HepG2 (cell line): ENCODE measurements at regions not wholly inside any gene's neighbourhood (a gene's known extent, or its start where the extent isn't known, plus 50 kb on each side); places are given as distances from the start of the nearest gene placed in this dataset.

Experiments
- AHDC1 ChIP-seq: sonication (generic); formaldehyde crosslinking; IDR thresholded peaks from 2 replicates; pipeline ENCODE4 v1.5.1; 2020; ENCODE audit warnings: mild to moderate bottlenecking, missing genetic modification reagents, borderline replicate concordance
- BCLAF1 ChIP-seq: fragments of 450-650 bp; IDR thresholded peaks from 2 replicates; pipeline ENCODE4 v1.6.1; 2017; ENCODE audit warnings: mild to moderate bottlenecking
- ZHX2 ChIP-seq, 2 experiments: sonication (generic) in 1 of 2; formaldehyde crosslinking in 1 of 2; IDR thresholded peaks; 2 replicates each; pipeline versions ENCODE4 v1.6.1 to v1.9.0; 2014 to 2022; ENCODE audit warnings: antibody characterized with exemption in 1 of 2, borderline replicate concordance in 1 of 2, inconsistent platforms in 1 of 2, low read depth in 1 of 2, missing genetic modification reagents in 1 of 2
- ZNF644 ChIP-seq: IDR thresholded peaks from 2 replicates; pipeline ENCODE4 v1.6.1; 2016; ENCODE audit warnings: low read depth
- ZNF687 ChIP-seq: sonication (generic); formaldehyde crosslinking; IDR thresholded peaks from 2 replicates; pipeline ENCODE4 v1.5.1; 2020; ENCODE audit warnings: mild to moderate bottlenecking, missing genetic modification reagents, moderate library complexity
- ZSCAN20 ChIP-seq: sonication (generic); formaldehyde crosslinking; IDR thresholded peaks from 2 replicates; pipeline ENCODE4 v1.4.0; 2020; ENCODE audit warnings: missing genetic modification reagents, mild to moderate bottlenecking, borderline replicate concordance

GRCh38 chr4:154973244-154974035 is 192.4 kb downstream of the RBM46 start (continued):
- TF ChIP-seq ZNF687 (CRISPR knock-in tag) (no peak), ZSCAN20 (CRISPR knock-in tag) (no peak), ZHX2 (IDR thresholded peaks at IDR 0.05; ENCODE audit: low read depth) (no peak), ZHX2 (CRISPR knock-in tag; IDR thresholded peaks at IDR 0.05; ENCODE audit: borderline replicate concordance) (no peak), ZNF644 (CRISPR knock-in tag) (peak; percentile 53; the same call in 1 of the 2 replicates), BCLAF1 (no peak), AHDC1 (CRISPR knock-in tag) (peak; percentile 27; the same call in 1 of the 2 replicates)
